AG04449 (cell line): ENCODE measurements at regions not wholly inside any gene's neighbourhood (a gene's known extent, or its start where the extent isn't known, plus 50 kb on each side); places are given as distances from the start of the nearest gene placed in this dataset.

Source experiments
- CTCF ChIA-PET: fragments of 350-600 bp; formaldehyde crosslinking; extraction: SDS; loops from one replicate; lab custom pipeline; 2021; ENCODE audit warnings: antibody characterized with exemption; lab: Yijun Ruan, JAX
- POLR2A ChIA-PET: fragments of 400-600, 350-600 bp; formaldehyde crosslinking; extraction: SDS; loops from one replicate; lab custom pipeline; 2020; ENCODE audit warnings: antibody characterized with exemption, inconsistent platforms; lab: Yijun Ruan, JAX
- DNase-seq: peaks from one replicate; pipeline ENCODE4 v3.0.0-alpha.2; 2010; ENCODE audit warnings: low read depth, low spot score
- H3K4me3 ChIP-seq: 2 replicates; pipeline ENCODE4 v1.5.1; 2011; ENCODE audit warnings: low read depth, mild to moderate bottlenecking, control low read depth, low read length
- CTCF ChIP-seq: IDR thresholded peaks from one replicate; pipeline ENCODE4 v1.5.1; 2011; ENCODE audit warnings: mild to moderate bottlenecking, moderate library complexity, low read length, control low read depth, inconsistent platforms; ENCODE audit not compliant: insufficient read depth; ENCODE audit errors: missing control alignments

GRCh38 chr17:36869856-36870719 is 67.2 kb upstream of the LHX1 start:
- ChIA-PET CTCF (no interaction called here), POLR2A (no interaction called here)
- no peak for TF ChIP-seq CTCF
- no peak overlapping the region for H3K4me3 ChIP-seq
- no peak for DNase-seq

GRCh38 chr17:36870720-36870999 is 66.6 kb upstream of the LHX1 start:
- H3K4me3 ChIP-seq, result no peak overlapping the region
- CTCF ChIA-PET, result no interaction called here
- DNase-seq, result no peak
- no peak for TF ChIP-seq CTCF
- POLR2A ChIA-PET, result no interaction called here

- DNase-seq, result no peak
- ChIA-PET CTCF (no interaction called here), POLR2A (no interaction called here)
- no peak overlapping the region for H3K4me3 ChIP-seq
- no peak for TF ChIP-seq CTCF
These were observed 61.5 kb upstream of the LHX1 start for GRCh38 chr17:36875698-36876293.

GRCh38 chr17:36876966-36877365 is 60.3 kb upstream of the LHX1 start:
- POLR2A ChIA-PET, result no interaction called here
- no peak for DNase-seq
- CTCF ChIA-PET, result no interaction called here
- no peak overlapping the region for H3K4me3 ChIP-seq
- TF ChIP-seq CTCF, result no peak

- no peak overlapping the region for H3K4me3 ChIP-seq
- DNase-seq, result no peak
- TF ChIP-seq CTCF, result no peak
- CTCF ChIA-PET, result no interaction called here
- POLR2A ChIA-PET, result no interaction called here
These were observed 59.5 kb upstream of the LHX1 start for GRCh38 chr17:36877771-36878170.

- ChIA-PET CTCF (no interaction called here), POLR2A (no interaction called here)
- no peak overlapping the region for H3K4me3 ChIP-seq
- no peak for TF ChIP-seq CTCF
- no peak for DNase-seq
These were observed 59.1 kb upstream of the LHX1 start for GRCh38 chr17:36878216-36878615.
